Right ventricle myocardium superior (tissue), 1 donor: ENCODE measurements at regions not wholly inside any gene's neighbourhood (a gene's known extent, or its start where the extent isn't known, plus 50 kb on each side); places are given as distances from the start of the nearest gene placed in this dataset.
A peak's percentile ranks its signal among the peaks of the same experiment; 100 is the strongest.
"Not testable (repeated sequence)": the region's sequence is repeated elsewhere in the genome, so short reads cannot be mapped to it uniquely, and the experiment has no call there.

Experiments used
- ATAC-seq: fragments of 200-7000 bp; cut with Tn5 transposase; one replicate; pipeline ENCODE4 v1.9.1; 2020; ENCODE audit warnings: mild to moderate bottlenecking; ENCODE audit not compliant: poor library complexity
- DNase-seq: peaks from one replicate; pipeline ENCODE4 v3.0.0-alpha.2; 2020
- intact Hi-C: fragments of 100-400 bp; cut with DNase I; formaldehyde crosslinking; loops from one replicate; pipeline ENCODE4 v1.11.2; 2022
- donor health status: DM: no; HTN: yes; CAD: no; lungs with severe emphysema.

DNA sequence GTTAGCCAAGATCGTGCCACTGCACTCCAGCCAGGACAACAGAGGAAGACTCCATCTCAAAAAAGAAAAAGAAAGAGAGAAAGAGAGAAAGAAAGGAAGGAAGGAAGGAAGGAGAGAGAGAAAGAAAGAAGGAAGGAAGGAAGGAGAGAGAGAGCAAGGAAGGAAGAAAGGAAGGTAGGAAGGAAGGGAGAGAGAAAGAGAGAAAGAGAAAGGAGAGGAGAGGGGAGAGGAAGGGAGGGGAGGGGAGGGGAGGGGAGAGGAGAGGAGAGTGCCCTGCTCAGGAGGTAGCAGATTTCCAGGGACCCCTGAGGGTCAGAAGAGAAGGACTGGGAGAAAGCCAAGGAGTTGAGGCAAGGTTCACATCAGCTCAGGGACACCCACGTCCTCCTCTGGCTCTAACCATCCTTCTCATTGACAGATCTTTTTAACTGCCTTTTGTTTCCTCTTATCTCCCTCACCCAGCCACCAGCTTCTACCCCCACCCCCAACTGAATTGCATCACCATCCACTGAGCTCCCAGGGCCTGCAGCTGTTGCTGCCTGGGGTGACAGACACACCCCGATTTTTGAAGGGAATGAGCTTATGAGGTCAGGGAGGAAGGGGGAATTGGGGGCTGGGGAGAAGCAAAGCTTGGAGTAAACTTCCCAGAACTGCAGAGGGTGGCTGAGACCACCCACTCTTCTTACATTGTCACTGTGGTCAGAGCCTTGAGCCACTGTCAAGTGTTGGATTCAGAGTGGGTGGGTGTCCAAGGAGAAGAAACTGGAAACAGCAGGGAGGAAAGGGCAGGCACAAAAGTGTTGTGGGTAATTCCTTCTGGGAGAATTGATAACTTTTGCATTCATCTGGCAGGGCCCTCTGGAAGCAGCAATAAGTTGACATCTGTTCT lies 91.6 kb downstream of the GLUL start:
- ATAC-seq (peak; percentile 73), DNase-seq (peak; percentile 74)
- intact Hi-C loops, result loop anchor here (10.0 kb wide), 1 partner anchor 95 kb away; the partner anchor contains the start of gene GLUL

- intact Hi-C loops, result not testable (repeated sequence)
Measured at GRCh38 chr1:182299054-182299727, 92.4 kb downstream of the GLUL start.

DNA sequence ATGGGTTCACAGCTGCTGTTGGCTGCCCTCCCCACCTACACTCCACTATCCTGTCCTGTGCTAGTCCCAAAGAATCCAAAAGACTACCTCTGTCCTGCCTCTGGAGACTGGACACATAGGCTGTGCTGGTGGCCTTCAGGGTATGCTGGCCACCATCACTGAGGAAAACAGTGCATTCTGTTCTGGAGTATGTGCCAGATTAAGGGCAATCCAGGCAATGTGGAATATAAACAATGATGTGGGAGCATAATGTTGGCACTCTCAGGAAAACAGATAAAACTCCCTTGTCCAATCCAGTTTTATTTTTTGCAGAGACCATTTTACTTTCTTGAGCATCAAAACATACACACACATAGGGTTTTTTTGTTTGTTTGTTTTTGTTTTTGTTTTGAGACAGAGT lies 94.3 kb downstream of the GLUL start:
- ATAC-seq (no peak), DNase-seq (no peak)
- intact Hi-C loops, result no loop called here

More at GRCh38 chr1:182299054-182299727, 92.4 kb downstream of the GLUL start:
- ATAC-seq, DNase-seq: not testable (repeated sequence)

- no peak for DNase-seq
- no peak for ATAC-seq
- intact Hi-C loops, result no loop called here
Measured at GRCh38 chr1:182295697-182296096, 95.9 kb downstream of the GLUL start.

DNA sequence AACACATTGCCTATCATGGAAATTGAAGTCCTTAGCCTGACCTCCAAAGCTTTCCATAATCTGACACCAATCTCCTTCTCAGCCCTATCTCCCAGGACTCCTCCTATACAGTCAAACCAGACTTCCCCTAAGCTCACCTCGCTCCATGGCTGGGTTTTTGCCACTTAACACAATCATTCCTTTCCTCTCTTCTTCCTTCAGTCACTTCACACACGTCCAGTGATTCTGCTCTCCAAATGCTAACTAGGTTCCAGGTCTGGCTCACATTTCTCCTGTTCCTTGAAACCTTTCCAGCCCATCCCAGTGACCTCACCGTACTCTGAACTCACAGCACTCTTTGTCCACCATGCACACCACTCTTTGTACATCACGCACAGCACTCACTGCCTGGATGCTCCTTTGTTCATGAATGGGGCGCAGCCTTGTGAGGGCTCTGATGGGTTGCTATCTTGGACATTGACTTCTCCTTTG lies 98.4 kb downstream of the GLUL start:
- intact Hi-C loops, result no loop called here
- no peak for DNase-seq
- ATAC-seq, result peak; percentile 64

DNA sequence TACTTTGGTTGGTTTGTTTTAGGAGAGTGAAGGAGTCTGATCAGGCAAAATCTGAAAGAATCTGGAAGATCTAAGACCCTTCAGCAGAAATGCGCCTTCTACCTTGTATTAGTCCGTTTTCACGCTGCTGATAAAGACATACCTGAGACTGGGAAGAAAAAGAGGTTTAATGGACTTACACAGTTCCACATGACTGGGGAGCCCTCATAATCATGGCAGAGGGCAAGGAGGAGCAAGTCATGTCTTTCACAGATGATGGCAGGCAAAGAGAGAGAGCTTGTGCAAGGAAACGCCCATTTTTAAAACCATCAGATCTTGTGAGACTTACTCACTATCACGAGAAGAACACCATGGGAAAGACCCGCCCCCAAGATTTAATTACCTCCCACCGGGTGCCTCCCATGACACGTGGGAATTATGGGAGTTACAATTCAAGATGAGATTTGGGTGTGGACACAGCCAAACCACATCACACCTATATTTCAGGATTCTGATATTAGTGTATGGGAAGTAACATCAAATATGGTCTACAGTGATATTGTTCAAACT lies 99.3 kb downstream of the GLUL start:
- no peak for DNase-seq
- ATAC-seq, result no peak
- intact Hi-C loops, result no loop called here

DNA sequence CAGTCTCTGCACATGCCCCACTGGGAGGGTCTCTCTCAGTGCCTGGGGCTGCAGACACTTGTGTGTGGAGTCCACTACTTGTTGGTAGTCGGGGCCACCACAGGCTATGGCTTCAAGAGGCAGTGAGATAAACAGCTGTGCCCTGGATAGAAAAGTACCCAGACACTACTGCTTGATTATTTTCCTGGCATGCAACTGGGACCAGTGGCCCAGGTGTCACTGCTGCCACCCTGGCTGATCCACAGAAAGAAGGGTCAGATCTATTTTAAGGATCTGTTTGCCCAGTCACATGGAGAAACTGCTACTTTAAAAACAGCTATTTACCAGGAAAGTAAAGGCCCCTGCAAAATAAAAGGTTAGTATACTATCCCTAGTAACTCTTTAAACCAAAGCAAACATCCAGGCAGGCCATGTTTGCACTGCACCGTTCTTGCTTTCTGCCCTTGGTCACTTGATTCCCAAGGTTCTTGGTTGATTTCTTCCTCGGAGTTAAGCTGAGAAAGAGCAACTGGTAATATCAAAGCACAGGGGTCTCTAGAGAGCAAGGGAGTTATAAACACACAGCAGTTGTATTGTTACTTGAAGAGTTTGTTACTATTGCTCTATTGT lies 99.9 kb downstream of the GLUL start:
- DNase-seq (no peak), ATAC-seq (peak; percentile 59)
- intact Hi-C loops, result no loop called here

GRCh38 chr1:182288749-182289604 lies 102.6 kb downstream of the GLUL start:
- no peak for ATAC-seq
- no peak for DNase-seq
- intact Hi-C loops, result loop anchor here (10.0 kb wide), 1 partner anchor 144 kb away; no protein-coding TSS in a partner anchor

DNA sequence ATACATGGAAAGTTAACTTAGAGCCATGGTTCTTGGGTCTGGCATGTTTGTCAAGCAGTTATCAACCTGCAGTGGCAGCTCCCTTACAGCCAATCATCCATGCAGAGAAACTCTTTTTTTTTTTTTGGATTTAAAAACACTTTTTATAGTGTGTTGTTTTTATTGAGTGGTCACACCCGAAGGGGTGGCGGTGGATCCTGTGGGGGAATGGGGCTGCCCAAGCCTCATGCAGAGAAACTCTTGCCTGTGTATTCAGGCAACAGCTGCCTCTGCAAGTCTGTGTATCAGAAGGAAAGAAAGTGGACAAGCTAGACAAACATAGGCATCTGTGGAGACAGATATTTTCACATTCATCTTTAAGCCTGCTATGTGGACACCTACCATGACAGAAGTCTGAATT lies 104.8 kb downstream of the GLUL start:
- intact Hi-C loops, result loop anchor here (10.0 kb wide), 1 partner anchor 142 kb away; no protein-coding TSS in a partner anchor

GRCh38 chr1:182283746-182284544 lies 107.6 kb downstream of the GLUL start:
- DNase-seq (no peak), ATAC-seq (no peak)
- intact Hi-C loops, result loop anchor here (10.0 kb wide), 1 partner anchor 139 kb away; no protein-coding TSS in a partner anchor

More for the DNA sequence above, 104.8 kb downstream of the GLUL start:
- ATAC-seq, result no peak
- no peak for DNase-seq

GRCh38 chr1:182281541-182281940 lies 110.0 kb downstream of the GLUL start:
- intact Hi-C loops, result loop anchor here (10.0 kb wide), 1 partner anchor 137 kb away; no protein-coding TSS in a partner anchor
- ATAC-seq (peak; percentile 50), DNase-seq (no peak)

- ATAC-seq (no peak), DNase-seq (no peak)
- intact Hi-C loops, result loop anchor here (10.0 kb wide), 1 partner anchor 136 kb away; no protein-coding TSS in a partner anchor
Measured at GRCh38 chr1:182280504-182280900, 111.1 kb downstream of the GLUL start.

- intact Hi-C loops, result loop anchor here (10.0 kb wide), 1 partner anchor 135 kb away; no protein-coding TSS in a partner anchor
- peak; percentile 81 for ATAC-seq
- peak; percentile 69 for DNase-seq
Measured at GRCh38 chr1:182279724-182280503, 111.7 kb downstream of the GLUL start.

GRCh38 chr1:182279302-182279701 lies 112.3 kb downstream of the GLUL start:
- DNase-seq, result no peak
- intact Hi-C loops, result no loop called here
- ATAC-seq, result no peak

- intact Hi-C loops, result no loop called here
- ATAC-seq (no peak), DNase-seq (no peak)
Measured at GRCh38 chr1:182278144-182279054, 113.2 kb downstream of the GLUL start.
